Prostate gland (tissue), 2 donors: ENCODE measurements at regions not wholly inside any gene's neighbourhood (a gene's known extent, or its start where the extent isn't known, plus 50 kb on each side); places are given as distances from the start of the nearest gene placed in this dataset.

Experiments
- DNase-seq: peaks from one replicate; pipeline ENCODE4 v3.0.0-alpha.2; 2019; ENCODE audit warnings: low spot score
- H3K27ac ChIP-seq, 2 donors: fragments of 200-600 bp; sonication (generic); 2 replicates each; pipeline ENCODE4 v1.5.1; 2017 to 2019
- H3K27me3 ChIP-seq: fragments of 200-600 bp; sonication (generic); replicated peaks from 2 replicates; pipeline ENCODE4 v1.5.1; 2019; ENCODE audit not compliant: insufficient read depth
- H3K36me3 ChIP-seq, 2 donors: fragments of 200-600 bp; sonication (generic); 1 replicate in 1 of 2; 2 replicates in 1 of 2; pipeline versions ENCODE4 v1.5.1 to v1.8.1; 2017 to 2019
- H3K4me1 ChIP-seq: fragments of 200-600 bp; sonication (generic); replicated peaks from 2 replicates; pipeline ENCODE4 v1.5.1; 2019
- H3K4me3 ChIP-seq, 2 donors: fragments of 200-600 bp; sonication (generic); 2 replicates each; pipeline ENCODE4 v1.5.1; 2017 to 2019
- H3K9me3 ChIP-seq: fragments of 200-600 bp; sonication (generic); 2 replicates; pipeline ENCODE4 v1.5.1; 2017
- CTCF ChIP-seq, 4 experiments: fragments of 200-600 bp in 2 of 4; fragments of 450-650 bp in 2 of 4; sonication (generic) in 2 of 4; IDR thresholded peaks; 1 replicate in 3 of 4; 2 replicates in 1 of 4; pipeline ENCODE4 v1.5.1; 2016 to 2019; ENCODE audit warnings: antibody characterized with exemption in 4 of 4, mild to moderate bottlenecking in 2 of 4, moderate library complexity in 2 of 4
- POLR2A ChIP-seq: fragments of 450-650 bp; IDR thresholded peaks from one replicate; pipeline ENCODE4 v1.6.1; 2016; ENCODE audit warnings: antibody characterized with exemption, mild to moderate bottlenecking
- POLR2AphosphoS5 ChIP-seq: sonication (generic); formaldehyde crosslinking; IDR thresholded peaks from one replicate; pipeline ENCODE4 v1.6.1; 2017; ENCODE audit warnings: antibody characterized with exemption
- WGBS: methylation state at CpG from one replicate; pipeline ENCODE4 v1.1.5; 2018; 5-methylcytosine and 5-hydroxymethylcytosine counted together
- intact Hi-C: fragments of 100-400 bp; cut with DNase I; formaldehyde crosslinking; loops from one replicate; pipeline ENCODE4 v1.14.2; 2022

- Histone ChIP-seq H3K9me3 (no peaks in the 10 kb centered on the region), H3K27ac (no peak overlapping the region), H3K4me3 (no peak overlapping the region), H3K4me1 (no peaks in the 10 kb centered on the region), H3K27me3 (no peaks in the 10 kb centered on the region), H3K36me3 (no peaks in the 10 kb centered on the region)
- intact Hi-C loops = no loop called here
- no peak for TF ChIP-seq POLR2A
- TF ChIP-seq CTCF (IDR thresholded peaks at IDR 0.05) = no peak
- TF ChIP-seq POLR2AphosphoS5 = no peak
- WGBS = 96% methylated on average over 3 of the region's 3 CpGs
- DNase-seq = no peak
Observed at GRCh38 chr2:147297820-147298219, 547.0 kb upstream of the ACVR2A start.

GRCh38 chr2:147294825-147295392, 549.9 kb upstream of the ACVR2A start:
- H3K27ac ChIP-seq = no peak overlapping the region
- no peak for TF ChIP-seq POLR2A
- TF ChIP-seq CTCF (IDR thresholded peaks at IDR 0.05) = no peak
- TF ChIP-seq POLR2AphosphoS5 = no peak
- H3K4me1 ChIP-seq = no peaks in the 10 kb centered on the region
- DNase-seq = no peak
- 14% methylated on average over 2 of the region's 2 CpGs for WGBS
- intact Hi-C loops = no loop called here
- no peaks in the 10 kb centered on the region for H3K36me3 ChIP-seq
- H3K4me3 ChIP-seq = no peak overlapping the region
- H3K27me3 ChIP-seq = no peaks in the 10 kb centered on the region
- no peaks in the 10 kb centered on the region for H3K9me3 ChIP-seq

- Histone ChIP-seq H3K4me1 (no peaks in the 10 kb centered on the region), H3K27ac (no peak overlapping the region), H3K27me3 (no peaks in the 10 kb centered on the region), H3K4me3 (no peak overlapping the region), H3K36me3 (no peaks in the 10 kb centered on the region), H3K9me3 (no peaks in the 10 kb centered on the region)
- intact Hi-C loops = no loop called here
- 91% methylated on average over 4 of the region's 4 CpGs for WGBS
- TF ChIP-seq POLR2AphosphoS5 (peak; percentile 23), CTCF (IDR thresholded peaks at IDR 0.05) (no peak)
- DNase-seq = peak; percentile 13
Observed at GRCh38 chr2:147293991-147294824, 550.6 kb upstream of the ACVR2A start.

- Histone ChIP-seq H3K27ac (no peak overlapping the region), H3K27me3 (no peaks in the 10 kb centered on the region), H3K4me1 (no peaks in the 10 kb centered on the region), H3K36me3 (no peaks in the 10 kb centered on the region), H3K4me3 (no peak overlapping the region), H3K9me3 (no peaks in the 10 kb centered on the region)
- TF ChIP-seq CTCF (IDR thresholded peaks at IDR 0.05) (no peak), POLR2A (no peak), POLR2AphosphoS5 (no peak)
- intact Hi-C loops = no loop called here
- DNase-seq = no peak
Observed at GRCh38 chr2:147288131-147288530, 556.7 kb upstream of the ACVR2A start.

- Histone ChIP-seq H3K27ac (no peak overlapping the region), H3K27me3 (no peaks in the 10 kb centered on the region), H3K4me1 (no peaks in the 10 kb centered on the region), H3K9me3 (no peaks in the 10 kb centered on the region), H3K4me3 (no peak overlapping the region), H3K36me3 (no peaks in the 10 kb centered on the region)
- TF ChIP-seq POLR2A = no peak
- no peak for TF ChIP-seq POLR2AphosphoS5
- no peak for TF ChIP-seq CTCF (IDR thresholded peaks at IDR 0.05)
- no peak for DNase-seq
- intact Hi-C loops = no loop called here
- 92% methylated on average over 6 of the region's 6 CpGs for WGBS
Observed at GRCh38 chr2:147275943-147276342, 568.9 kb upstream of the ACVR2A start.
